ENCODE measurements at regions not wholly inside any gene's neighbourhood (a gene's known extent, or its start where the extent isn't known, plus 50 kb on each side); places are given as distances from the start of the nearest gene placed in this dataset.
"Not testable (repeated sequence)": the region's sequence is repeated elsewhere in the genome, so short reads cannot be mapped to it uniquely, and the experiment has no call there.

- intact Hi-C loops (cut with DNase I; ENCODE audit: low total_unique reads): no loop called here
- no peaks in the 10 kb centered on the region for H3K4me1 ChIP-seq
- TF ChIP-seq CTCF (IDR thresholded peaks at IDR 0.05 in 8 of 11, conservative IDR thresholded peaks at IDR 0.05 in 3 of 11): no peak
- TF ChIP-seq POLR2AphosphoS5 (IDR thresholded peaks at IDR 0.05): no peak
- TF ChIP-seq POLR2A (IDR thresholded peaks at IDR 0.05): no peak
- H3K36me3 ChIP-seq: no peaks in the 10 kb centered on the region
- no peak for DNase-seq
- no peak overlapping the region for H3K27ac ChIP-seq
- no peaks in the 10 kb centered on the region for H3K27me3 ChIP-seq (replicated peaks in 1 of 7)
- no peak overlapping the region for H3K4me3 ChIP-seq
- 55 to 79% (median 69%) methylated on average over 4 of the region's 4 CpGs for WGBS, 5 donors
- no peaks in the 10 kb centered on the region for H3K9me3 ChIP-seq
Measured at GRCh38 chr4:77360451-77360850, 203.4 kb downstream of the CCNG2 start.

- WGBS, 5 donors: 41 to 70% (median 64%) methylated on average over 2 to 3 of the region's 4 CpGs
- H3K9me3 ChIP-seq; H3K36me3 ChIP-seq; intact Hi-C loops (cut with DNase I; ENCODE audit: low total_unique reads); H3K27me3 ChIP-seq (replicated peaks in 1 of 7); H3K4me1 ChIP-seq; DNase-seq; H3K4me3 ChIP-seq; H3K27ac ChIP-seq: not testable (repeated sequence)
- TF ChIP-seq CTCF (IDR thresholded peaks at IDR 0.05 in 8 of 11, conservative IDR thresholded peaks at IDR 0.05 in 3 of 11): peak in 6 of 11 experiments; percentile 10 to 37 (median 32)
Measured at GRCh38 chr4:77366876-77367275, 209.9 kb downstream of the CCNG2 start.

- Histone ChIP-seq H3K9me3 (no peaks in the 10 kb centered on the region), H3K36me3 (no peaks in the 10 kb centered on the region), H3K4me1 (no peaks in the 10 kb centered on the region), H3K27me3 (replicated peaks in 1 of 7) (no peaks in the 10 kb centered on the region), H3K4me3 (no peak overlapping the region), H3K27ac (no peak overlapping the region)
- WGBS, 5 donors: 33 to 65% (median 46%) methylated on average over 4 of the region's 4 CpGs
- no peak for TF ChIP-seq POLR2AphosphoS5 (IDR thresholded peaks at IDR 0.05)
- no peak for TF ChIP-seq CTCF (IDR thresholded peaks at IDR 0.05 in 8 of 11, conservative IDR thresholded peaks at IDR 0.05 in 3 of 11)
- TF ChIP-seq POLR2A (IDR thresholded peaks at IDR 0.05): no peak
- intact Hi-C loops (cut with DNase I; ENCODE audit: low total_unique reads): no loop called here
- no peak for DNase-seq
Measured at GRCh38 chr4:77367638-77368037, 210.6 kb downstream of the CCNG2 start.

DNA sequence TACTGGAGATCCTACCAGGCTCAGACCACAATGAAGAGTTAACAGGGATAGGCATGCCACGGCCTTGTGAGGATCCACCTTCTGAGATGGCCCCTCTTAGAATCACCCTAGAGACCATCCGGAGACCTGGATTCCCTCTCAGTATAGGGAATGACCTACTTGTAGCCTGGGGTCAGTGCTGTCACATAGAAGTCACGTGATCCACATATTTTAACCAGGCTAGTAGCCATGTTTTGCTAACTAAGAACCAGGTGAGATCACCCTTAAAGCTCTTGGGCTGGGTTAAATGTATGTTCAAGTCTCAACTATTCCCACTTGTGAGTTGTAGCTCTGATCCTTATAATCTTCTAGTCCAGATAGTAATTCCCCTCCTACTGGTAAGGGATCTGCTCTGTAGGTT, 215.4 kb downstream of the CCNG2 start:
- WGBS, 5 donors: 72 to 84% (median 76%) methylated on average over 3 of the region's 3 CpGs
- TF ChIP-seq POLR2A (IDR thresholded peaks at IDR 0.05) (no peak), CTCF (IDR thresholded peaks at IDR 0.05 in 8 of 11, conservative IDR thresholded peaks at IDR 0.05 in 3 of 11) (no peak), POLR2AphosphoS5 (IDR thresholded peaks at IDR 0.05) (no peak)
- H3K36me3 ChIP-seq: no peaks in the 10 kb centered on the region
- intact Hi-C loops (cut with DNase I; ENCODE audit: low total_unique reads): no loop called here
- H3K27ac ChIP-seq: no peak overlapping the region
- H3K4me1 ChIP-seq: no peaks in the 10 kb centered on the region
- H3K27me3 ChIP-seq (replicated peaks in 1 of 7): no peaks in the 10 kb centered on the region
- no peak overlapping the region for H3K4me3 ChIP-seq
- DNase-seq: no peak
- no peaks in the 10 kb centered on the region for H3K9me3 ChIP-seq

Data from spleen (tissue), 11 donors.